Medulla oblongata (tissue), 1 donor: ENCODE measurements at regions not wholly inside any gene's neighbourhood (a gene's known extent, or its start where the extent isn't known, plus 50 kb on each side); places are given as distances from the start of the nearest gene placed in this dataset.
"Not testable (repeated sequence)": the region's sequence is repeated elsewhere in the genome, so short reads cannot be mapped to it uniquely, and the experiment has no call there.

Experiments
- DNase-seq: peaks from one replicate; pipeline ENCODE4 v3.0.0-alpha.2; 2015; ENCODE audit errors: extremely low spot score

DNA sequence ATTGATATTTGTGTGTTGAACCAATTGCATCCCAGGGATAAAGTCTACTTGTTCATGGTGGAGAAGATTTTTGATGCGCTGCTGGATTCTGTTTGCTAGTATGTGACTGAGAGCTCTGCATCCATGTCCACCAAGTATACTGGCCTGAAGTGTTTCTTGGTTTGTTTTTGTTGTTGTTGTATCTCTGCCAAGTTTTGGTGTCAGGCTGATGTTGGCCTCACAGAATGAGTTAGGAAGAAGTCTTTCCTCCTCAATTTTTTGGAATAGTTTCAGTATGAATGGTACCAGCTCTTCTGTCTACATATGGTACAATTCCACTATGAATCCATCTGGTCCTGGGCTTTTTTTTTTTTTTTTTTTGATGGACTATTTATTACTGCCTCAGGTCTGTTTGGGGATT lies 50.9 kb upstream of the OSTN start:
- DNase-seq = no peak

GRCh38 chr3:191143224-191143623 lies 55.8 kb upstream of the OSTN start:
- no peak for DNase-seq

GRCh38 chr3:191141728-191142127 lies 57.3 kb upstream of the OSTN start:
- DNase-seq = no peak

GRCh38 chr3:191139736-191140135 lies 59.3 kb upstream of the OSTN start:
- DNase-seq = no peak

- DNase-seq = no peak
These were observed 60.1 kb upstream of the OSTN start for GRCh38 chr3:191138937-191139336.

DNA sequence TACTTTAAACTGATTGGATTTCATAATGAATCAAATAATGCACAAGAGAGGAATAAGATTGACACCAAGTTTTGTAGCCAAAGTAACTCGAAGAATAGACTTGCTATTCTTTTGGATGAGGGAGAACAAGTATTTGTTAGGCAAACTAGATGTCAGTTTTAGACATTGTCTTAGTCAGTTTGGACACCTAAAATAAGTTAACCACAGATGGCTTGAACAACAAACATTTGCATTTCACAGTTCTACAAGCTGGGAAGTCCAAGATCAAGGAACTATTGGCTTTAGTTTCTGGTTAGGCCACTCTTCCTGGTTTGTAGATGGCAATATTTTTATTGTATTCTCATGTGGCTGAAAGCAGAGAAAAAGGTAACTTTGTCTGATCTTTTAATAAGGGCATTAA lies 61.3 kb upstream of the OSTN start:
- DNase-seq = no peak

- no peak for DNase-seq
These were observed 62.7 kb upstream of the OSTN start for GRCh38 chr3:191136347-191136746.

- DNase-seq = no peak
These were observed 63.9 kb upstream of the OSTN start for GRCh38 chr3:191135175-191135574.

DNA sequence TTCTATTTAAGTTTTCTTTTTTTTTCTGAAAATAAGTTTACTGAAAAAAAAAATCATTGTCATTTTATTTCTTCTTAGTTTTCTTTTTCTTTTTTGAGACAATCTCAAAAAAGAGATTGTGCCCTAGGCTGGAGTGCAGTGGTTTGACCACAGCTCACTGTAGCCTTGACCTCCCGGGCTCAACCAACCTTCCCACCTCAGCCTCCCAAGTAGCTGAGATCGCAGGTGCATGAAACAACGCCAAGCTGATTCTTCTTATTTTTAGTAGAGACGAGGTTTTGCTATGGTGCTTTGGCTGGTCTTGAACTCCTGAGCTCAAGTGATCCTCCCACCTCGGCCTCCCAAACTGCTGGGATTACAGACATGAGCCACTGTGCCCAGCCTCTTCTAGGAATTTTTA lies 65.7 kb upstream of the OSTN start:
- no peak for DNase-seq

GRCh38 chr3:191131305-191131704 lies 67.7 kb upstream of the OSTN start:
- no peak for DNase-seq

DNA sequence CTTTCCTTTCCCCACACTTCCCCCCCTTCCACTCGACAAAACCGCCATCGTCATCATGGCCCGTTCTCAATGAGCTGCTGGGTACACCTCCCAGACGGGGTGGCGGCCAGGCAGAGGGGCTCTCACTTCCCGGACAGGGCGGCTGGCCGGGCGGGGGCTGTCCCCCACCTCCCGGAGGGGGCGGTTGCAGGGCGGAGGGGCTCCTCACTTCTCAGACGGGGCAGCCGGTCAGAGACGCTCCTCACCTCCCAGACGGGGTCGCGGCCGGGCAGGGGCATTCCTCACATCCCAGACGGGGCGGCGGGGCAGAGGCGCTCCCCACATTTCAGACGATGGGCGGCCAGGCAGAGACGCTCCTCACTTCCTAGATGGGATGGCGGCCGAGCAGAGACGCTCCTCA lies 74.2 kb upstream of the OSTN start:
- DNase-seq = not testable (repeated sequence)

- no peak for DNase-seq
These were observed 75.1 kb upstream of the OSTN start for GRCh38 chr3:191123946-191124345.

- DNase-seq = no peak
These were observed 75.8 kb upstream of the OSTN start for GRCh38 chr3:191123231-191123630.

- DNase-seq = no peak
These were observed 78.4 kb upstream of the OSTN start for GRCh38 chr3:191120447-191121298.

DNA sequence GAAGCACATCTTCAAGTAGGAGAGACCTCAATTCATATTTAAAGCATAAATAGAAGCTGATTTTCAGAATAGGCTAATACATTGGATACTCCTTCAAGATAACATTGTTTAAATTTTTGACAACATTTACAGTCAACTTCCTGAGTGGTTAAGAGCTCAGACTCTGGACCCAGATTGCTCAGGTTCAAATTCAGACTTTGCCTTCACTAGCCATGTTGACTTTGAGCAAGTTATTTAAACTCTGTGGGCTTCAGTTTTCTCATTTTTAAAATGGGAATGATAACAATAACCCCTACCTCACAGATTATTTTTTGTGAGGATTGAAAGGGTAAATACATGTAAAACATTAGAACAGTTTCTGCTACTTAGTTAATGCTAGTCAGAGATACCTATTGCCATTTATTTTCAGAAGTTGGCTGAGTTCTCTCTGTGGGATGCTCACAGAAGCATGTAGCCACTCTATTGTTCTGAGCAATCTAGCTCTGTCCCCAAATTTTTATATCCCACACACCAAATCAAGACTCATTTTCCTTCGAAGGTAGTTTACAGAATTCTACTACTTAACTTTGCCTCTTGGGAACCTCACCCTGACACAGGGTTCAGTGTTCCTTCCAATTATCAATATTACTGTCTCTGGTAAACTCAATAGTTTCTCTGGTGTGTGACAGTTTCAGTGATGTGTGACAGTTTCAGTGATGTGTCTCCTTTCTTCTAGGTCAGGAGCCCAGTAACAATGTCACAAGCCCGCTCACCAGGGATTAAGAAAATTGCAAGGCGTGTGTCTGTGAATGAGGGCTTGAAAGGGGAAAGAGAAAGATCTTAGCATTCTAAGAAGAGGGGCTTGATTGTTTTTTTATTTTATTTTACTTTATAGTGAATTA lies 79.4 kb upstream of the OSTN start:
- DNase-seq = no peak

- DNase-seq = no peak
These were observed 87.3 kb upstream of the OSTN start for GRCh38 chr3:191111722-191112121.

- no peak for DNase-seq
These were observed 93.6 kb upstream of the OSTN start for GRCh38 chr3:191105418-191105817.

DNA sequence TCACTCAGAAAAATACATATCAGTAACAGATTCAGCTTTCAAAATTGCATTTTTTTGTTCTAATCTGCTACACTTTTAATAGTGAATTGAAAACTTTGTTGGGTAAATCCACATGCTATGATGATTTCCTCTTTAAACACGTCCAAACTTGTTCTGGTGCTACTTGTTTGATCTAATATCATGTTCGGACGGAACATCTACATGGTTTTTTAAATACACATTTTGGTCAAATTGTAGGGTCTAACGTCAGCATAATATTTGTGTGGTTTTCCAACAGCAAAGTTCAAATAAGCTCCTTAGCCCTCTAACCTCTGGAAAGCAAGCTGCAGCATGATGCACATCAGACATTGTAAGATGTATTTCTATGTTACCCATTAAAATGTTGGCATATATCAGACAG lies 98.5 kb upstream of the OSTN start:
- DNase-seq = no peak

GRCh38 chr3:191094057-191094845 lies 104.8 kb upstream of the OSTN start:
- DNase-seq = no peak

- DNase-seq = no peak
These were observed 111.7 kb upstream of the OSTN start for GRCh38 chr3:191087391-191087790.

DNA sequence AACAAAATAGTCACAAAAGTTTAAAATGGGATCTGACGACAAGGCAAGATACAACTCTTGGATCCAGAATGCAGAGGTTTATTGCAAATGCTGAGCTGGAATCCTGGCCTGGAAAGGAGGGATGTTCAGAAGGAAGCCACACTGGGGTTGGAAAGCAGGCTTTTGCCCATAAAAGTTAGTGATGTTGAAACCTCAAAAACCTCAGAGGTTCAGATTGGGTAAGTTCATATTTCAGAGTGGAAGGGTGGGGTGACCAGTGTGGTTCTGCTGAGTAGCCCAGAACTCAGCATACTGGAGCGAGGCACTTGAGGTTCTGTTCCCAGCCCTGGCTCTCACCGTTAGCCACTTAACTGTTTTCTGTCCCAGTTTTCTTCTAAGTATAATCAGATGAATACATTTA lies 114.0 kb upstream of the OSTN start:
- no peak for DNase-seq

GRCh38 chr3:191078913-191079312 lies 120.1 kb upstream of the OSTN start:
- not testable (repeated sequence) for DNase-seq
